HG03175 (cell line): ENCODE measurements at regions not wholly inside any gene's neighbourhood (a gene's known extent, or its start where the extent isn't known, plus 50 kb on each side); places are given as distances from the start of the nearest gene placed in this dataset.

Experiments
- ATAC-seq: cut with Tn5 transposase; IDR thresholded peaks from one replicate; pipeline ENCODE4 v1.9.1; 2021; ENCODE audit warnings: mild to moderate bottlenecking, moderate library complexity; ENCODE audit not compliant: unreplicated experiment

DNA sequence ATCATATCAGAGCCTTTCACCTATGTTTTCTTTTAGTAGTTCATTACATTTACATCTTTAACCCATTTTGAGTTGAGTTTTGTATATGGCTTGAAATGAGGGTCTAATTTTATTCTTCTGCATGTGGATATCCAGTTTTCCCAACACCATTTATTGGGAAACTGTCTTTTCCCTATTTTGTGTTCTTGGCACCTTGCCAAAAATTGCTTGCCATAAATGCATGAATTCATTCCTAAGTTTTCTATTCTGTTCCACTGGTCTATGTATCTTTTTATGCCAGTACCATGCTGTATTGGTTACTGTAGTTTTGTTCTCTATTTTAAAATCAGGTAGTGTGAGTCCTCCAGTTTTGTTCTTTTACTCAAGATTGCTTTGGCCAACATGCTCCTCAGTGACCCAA is 144.0 kb upstream of the OBI1 start:
- ATAC-seq = no peak

DNA sequence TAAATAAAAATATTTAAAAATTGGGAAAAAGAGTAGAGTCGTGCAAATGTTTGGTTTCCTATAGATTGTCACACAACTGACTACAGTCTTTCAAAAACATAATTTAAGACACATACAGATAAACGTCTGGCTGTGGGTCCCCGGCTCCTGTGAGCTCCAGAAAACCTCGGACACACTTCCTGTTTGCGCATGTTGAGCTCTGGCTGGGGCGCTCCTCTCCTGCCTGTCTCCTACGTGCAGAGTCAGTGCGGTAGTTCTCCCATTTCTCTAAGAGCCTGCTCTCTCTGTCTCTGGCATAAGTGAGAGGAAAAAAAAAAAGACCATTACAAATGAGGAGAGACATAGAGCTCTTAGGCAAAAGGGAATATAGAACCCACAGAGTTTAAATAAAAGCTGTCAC is 128.2 kb upstream of the OBI1 start:
- no peak for ATAC-seq

DNA sequence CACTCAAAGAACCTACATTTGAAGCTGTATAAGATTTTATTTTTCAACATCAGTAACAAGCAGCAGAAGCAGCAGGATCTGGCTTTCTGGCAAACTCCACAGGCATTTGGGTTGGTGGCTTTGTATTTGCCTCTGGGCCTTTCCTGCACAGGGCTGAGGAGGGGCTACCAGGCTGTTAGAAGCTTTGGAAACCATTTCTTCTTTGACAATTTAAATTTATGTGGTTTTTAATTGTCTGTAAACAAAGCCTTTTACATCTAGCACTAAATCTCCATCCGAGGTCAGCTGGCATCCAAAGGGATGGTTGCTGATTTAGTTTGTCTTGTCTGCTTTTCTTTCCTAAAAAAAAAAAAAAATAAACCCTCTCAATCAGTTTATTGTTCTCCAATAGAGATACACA is 127.5 kb upstream of the OBI1 start:
- no peak for ATAC-seq

DNA sequence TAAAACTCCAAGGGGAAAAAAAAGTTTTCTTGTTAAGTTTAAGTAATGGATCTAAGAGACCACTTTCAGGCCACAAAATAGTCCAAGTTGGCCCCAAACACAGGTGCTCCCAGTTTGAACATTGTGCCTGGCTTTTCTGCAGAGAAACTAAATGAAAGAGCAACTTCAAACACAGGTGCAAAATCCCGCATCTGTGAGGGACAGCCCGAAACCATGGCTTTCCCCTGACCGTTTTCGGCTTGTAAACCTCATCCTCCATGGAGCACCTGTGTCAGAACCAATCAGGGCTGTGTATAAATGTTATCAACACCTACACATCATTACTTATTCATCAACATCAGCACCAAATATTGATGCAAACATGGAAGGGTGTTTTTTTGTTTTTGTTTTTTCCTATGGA is 126.8 kb upstream of the OBI1 start:
- ATAC-seq = no peak

DNA sequence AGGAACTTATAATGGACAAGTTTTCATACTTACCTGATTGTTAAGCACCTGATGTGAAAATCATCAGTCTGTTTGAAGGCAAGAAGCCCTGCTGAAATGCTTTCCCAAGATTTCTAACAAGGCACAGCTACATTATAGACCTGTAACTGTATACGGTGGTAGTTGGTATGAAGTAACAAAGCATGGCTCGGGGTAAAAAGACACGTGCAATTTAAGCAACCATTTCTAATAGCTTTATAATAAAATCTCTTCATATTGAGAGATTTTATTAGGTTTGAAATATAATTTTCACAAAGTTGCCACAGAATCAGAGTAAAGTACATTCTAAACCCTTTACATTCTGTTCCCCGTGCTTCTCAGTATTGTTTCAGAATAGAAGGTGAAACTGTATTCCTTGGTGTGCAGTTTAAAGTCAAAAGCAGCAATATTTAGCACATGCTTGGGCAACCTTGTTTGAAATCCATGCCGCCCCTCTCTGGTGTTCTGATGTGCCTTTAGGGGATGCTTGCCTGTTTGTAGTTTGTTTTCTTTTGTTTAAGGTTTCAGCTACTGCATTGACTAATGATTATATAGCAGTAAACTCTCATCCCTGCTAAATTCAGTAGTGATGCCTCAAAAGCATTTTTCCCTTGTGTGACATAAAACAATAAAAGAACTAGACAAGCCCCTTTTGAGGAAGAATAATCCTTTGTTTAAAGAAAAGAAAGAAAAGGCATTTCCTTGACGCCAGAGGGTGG is 125.2 kb upstream of the OBI1 start:
- no peak for ATAC-seq

DNA sequence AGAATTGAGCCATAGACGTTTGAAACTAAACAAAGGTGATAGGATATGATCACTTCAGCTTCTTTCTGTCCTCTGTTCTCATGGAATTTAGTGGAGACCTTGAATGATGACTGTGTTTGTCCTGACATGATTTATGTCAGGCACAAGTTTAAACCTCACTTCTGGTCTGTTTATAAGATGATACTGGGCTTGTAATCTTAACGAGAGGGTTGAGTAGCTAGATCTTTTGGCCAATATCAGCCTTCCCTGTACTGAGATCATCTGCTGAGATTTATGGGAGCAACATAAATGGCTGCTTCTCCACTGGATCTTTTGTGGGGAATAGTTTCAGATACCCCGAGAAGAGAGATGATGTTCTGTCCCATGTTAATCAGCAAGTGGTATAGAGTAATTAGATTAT is 121.8 kb upstream of the OBI1 start:
- no peak for ATAC-seq

DNA sequence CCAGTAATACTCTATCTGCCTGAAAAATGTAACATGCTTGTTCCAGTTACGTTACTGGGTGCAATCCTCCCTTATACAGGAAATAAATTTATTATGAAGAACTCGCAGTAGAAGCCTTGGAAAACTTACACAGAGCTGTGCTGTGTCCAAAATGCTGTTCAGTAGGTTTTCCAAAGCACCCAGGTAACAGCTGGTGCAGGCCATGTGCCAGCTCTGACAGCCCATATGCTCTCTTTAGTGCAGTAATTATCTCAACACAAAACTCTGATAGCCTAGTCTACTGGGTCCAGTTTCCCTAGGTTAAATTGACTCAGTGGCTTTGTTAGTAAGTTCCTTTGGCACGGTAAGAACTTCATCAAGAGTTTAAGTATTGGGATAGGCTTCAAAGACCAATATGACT is 120.7 kb upstream of the OBI1 start:
- no peak for ATAC-seq

DNA sequence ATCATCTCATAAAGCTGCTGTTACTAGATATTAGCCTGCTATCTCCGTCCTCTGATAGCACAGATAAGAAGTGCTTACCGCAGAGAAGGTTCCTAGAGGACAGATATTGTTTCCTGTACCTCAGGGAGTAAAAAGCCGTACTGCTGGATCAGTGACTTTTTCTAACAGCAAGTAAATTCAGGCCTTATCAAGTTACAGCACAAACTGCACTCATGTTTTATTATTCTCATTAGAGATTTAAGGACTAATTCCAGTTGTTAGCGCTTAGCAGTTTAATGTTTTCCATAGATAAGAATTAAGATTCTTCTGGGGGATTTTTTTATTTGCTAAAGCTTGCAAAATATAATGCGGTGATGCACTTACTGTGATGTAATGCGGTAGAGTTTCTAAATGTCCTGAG is 119.0 kb upstream of the OBI1 start:
- no peak for ATAC-seq

DNA sequence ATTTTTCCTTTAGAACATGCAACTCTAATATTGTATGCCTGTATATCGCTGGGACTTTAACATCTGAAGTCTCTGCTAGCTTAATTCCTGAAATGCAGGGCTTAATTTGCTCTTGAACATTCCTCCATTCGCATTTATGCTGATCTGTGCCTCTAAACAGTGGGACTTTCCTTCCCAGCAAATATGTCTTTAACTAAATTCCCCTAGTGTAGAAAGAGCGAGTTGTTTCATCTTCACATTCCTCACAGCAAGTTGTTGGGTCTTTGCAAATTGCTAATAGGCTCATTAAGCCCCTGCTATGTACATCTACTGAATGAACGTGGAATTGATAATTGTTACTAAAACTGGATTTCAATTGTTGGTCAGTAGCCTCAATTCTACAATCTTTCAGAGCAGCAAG is 118.4 kb upstream of the OBI1 start:
- ATAC-seq = no peak

DNA sequence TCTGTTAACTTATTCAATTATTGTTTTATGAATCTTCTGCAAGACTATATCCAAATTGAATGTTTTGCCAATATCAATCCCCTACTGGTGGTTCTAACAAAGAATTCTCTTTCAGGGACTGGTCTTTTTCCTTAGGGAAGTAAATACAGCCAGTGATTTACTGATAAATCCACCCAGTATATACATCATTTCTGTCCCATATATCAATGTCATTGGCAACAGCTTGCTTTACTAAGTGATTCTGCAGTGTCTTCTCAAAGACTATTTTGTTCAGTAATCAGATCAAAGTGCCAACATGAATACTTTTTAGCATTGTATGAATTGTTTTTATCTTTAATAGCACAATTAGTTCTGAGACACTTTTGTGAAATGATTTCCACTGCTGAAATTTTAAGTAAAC is 114.0 kb upstream of the OBI1 start:
- ATAC-seq = no peak

DNA sequence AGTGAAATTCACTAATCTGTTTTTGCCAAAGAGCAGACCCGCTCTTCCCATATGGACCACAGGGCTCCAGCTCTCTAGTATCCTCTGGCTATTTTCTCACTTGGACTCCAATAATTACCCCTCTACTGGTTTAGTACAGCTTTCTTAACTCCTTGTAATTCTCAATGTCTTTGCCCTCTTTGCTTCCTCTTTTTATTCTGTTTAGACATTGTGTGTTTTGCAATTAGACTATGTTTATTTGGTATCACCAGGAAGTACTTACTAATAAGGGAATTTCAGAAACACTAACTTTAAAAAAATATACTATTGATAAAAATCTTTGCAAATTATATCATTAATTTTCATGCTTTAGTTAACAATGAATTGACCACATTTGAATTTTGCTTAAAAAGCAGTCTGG is 111.6 kb upstream of the OBI1 start:
- no peak for ATAC-seq

DNA sequence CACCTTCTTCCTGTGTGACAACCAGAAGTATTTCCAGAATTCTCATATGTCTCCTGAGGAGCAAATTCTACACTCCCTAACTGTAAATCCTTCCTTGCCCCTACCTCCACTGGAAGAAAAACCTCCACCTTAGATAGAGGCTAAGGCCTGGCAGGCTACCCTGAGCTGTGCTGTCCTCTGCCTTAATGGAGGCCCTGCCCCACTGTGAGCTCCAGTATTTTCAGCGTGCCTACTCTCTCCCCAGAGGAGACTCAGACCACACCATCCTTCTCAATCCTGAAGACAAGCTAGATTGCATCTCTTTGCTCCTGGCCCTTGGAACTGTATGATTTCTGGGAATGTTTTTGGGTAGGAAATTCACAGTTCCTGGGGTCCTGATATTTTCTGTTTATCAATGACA is 110.0 kb upstream of the OBI1 start:
- ATAC-seq = no peak

DNA sequence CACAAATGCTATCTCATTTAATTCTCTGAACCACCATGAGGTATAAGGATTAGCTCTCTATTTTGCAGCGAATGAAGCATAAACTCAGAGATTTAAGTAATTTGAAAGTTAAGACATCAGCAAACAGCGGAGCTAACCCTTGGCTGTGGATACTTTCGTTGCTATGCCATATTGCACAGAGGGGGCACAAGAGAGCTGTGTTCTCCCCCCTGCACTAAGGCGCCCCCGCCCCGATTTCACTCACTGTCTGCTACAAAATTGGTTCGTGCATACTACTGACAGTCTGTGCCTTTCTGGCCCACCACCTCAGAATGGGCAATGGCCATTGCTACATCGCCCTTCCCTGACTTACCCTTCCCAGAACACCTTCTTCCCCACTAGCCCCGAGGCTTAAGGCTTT is 105.7 kb upstream of the OBI1 start:
- no peak for ATAC-seq

DNA sequence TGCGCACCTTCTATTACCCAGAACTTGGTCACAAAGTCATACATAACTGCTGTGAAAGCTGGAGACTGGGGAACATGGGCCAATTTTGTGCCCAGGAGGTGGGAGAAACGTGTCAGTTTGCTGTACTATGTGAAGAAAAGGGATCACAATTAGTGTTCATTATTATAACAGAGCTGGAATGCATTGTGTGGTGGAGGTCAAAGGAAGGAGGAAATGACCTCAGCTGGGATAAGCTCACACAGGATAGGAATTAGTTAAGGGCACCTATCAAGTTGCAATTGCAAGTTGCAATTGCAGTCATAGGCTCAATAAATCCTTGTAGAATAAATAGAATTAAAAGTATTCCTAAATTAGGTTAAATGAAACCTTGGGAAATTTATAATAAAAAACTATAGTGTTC is 103.9 kb upstream of the OBI1 start:
- no peak for ATAC-seq

DNA sequence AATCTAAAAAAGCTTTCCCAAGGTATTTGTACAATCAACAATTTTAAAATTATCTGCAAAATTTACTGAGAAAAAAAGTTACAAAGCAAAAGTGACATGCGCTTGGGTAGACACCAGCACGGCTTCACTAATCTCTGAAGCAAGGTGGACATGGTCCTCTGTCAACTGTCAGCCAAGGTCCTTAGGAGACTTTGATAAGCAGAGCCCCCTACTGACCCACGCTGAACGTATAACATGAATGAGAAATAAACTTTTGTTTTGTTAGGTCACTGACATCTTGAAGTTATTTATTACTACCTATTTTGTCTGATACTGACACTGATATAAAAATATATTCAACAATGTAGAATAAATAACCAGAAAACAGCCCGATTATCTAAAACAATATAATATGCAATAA is 100.7 kb upstream of the OBI1 start:
- no peak for ATAC-seq

DNA sequence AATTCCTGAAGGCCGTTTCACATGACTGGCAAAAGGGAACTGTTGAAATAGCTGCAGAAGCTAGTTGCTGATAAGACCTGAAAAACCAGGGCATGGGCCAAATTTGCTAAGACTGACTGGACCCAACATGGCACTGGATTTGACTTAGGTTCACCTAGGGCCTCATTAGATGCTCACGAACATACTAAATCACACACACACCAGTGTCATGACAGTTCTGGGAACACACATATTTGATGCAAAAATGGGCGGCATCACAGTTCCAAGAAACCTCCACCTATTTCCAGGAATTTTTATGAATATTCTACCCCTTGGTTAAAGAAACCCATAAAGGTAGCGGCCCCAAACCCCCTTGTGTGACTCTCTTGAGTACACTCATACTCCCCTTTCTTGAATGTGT is 99.6 kb upstream of the OBI1 start:
- ATAC-seq = no peak

DNA sequence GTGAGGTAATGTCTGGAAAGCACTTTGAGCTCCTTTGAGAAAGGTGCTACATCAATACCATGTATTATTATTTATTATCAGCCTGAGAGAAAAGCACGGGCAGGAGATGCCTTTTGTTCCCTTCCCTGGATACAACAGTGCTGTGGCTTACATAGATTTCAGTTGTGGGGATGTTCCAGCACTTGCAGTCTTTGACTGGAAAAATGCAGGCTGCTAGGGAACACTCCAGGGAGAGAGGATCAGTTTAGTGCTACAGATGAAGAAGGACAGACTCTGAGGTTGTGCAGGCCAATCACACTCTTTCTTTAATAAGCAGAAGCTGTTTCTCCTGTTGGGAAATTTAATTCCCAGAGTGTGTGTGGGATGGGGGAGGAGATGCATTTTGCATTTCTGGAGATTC is 94.5 kb upstream of the OBI1 start:
- ATAC-seq = no peak

DNA sequence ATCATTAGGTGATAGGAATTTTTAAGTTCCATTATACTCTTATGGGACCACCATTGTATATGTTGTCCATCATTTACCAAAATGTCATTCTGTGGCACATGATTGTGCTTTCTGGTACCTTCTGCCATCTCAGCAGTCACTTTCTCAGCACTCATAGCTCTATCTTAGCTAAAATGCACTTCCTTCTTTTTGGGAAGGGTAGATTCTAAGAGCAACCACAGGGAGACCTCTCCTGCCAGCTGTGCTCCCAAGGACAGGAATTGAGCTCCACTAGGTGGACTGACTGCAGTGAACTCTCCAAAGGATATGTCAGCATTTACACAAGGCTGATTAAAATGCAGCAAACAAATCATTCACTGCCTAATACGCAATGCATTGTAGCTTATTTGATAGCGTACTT is 91.8 kb upstream of the OBI1 start:
- no peak for ATAC-seq

DNA sequence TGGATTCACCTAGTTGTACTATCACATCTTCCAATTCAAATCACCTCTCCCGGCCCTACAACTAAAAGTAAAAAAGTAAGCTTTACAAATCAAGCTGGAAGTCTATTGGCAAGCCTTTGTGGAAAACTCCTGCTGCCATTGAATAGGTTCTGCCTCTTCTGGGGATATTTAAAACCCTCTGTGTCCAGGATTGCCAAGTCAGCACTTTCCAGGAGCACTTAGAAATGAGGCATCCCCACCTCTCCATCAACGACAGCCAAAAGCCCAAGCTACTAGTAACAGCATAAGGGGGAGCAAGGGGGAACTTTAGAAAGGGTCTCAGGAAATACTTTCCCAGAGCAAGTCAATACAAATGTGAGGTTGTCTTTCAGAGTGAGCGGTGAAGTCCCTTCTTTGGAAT is 85.0 kb upstream of the OBI1 start:
- ATAC-seq = no peak

DNA sequence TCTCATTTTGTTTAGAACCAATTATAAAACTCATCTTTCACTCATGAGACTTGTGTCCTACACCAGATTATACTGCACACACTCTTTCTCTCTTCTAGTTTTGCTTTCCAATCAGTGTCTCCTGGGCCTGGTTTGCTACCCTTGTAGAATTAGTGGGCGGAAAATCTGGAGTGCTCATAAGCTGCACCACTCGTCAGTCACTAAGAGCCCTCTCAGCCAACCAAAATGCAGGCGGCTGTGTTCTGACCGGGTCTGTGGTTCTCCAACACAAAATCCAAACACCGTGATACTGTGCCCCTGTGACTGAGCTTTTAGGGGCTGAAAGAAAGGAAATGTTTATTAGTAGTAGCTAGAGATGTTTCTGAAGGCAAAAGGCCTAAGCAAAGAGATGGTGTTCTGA is 83.7 kb upstream of the OBI1 start:
- no peak for ATAC-seq

DNA sequence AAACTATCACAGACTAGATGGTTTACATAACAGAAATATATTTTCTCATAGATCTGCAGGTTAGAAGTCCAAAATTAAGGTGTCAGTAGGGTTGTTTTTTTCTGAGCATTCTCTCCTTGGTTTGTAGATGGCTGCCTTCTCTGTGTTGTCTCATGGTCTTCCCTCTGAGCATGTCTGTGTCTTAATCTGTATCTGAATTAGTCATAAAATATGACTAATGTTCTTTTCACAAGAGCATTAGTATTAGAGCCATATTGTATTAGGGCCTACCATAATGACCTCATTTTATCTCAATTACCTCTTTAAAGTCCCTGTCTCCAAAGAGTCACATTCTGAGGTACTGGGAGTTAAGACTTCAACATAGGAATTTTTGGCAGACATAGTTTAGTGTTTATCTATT is 77.2 kb upstream of the OBI1 start:
- no peak for ATAC-seq

DNA sequence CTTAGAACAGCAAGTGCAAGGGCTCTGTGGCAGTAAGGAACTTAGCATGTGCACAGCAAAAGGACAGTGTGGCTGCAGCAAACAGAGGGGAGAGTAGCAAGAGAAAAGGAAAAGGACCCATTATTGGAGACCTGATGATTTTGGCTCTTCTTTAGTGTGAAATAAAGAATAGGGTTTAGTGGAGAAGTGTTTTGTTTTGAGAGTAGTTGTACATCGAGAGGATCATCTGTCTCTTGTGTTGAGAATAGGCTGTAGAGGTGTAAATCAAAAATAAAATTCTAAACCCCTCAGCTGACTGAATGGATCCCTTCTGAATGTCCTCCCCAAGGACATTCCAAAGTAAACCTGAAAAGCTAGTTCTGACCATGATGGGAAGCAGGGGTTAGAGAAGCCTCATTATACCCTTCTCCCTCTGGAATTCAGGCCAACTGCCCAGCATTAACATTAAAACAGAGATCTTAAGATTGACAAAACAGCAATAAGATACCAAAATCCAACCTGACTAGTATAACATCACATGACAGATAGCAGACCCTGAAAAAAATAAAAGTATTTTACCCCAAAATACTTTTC is 73.6 kb upstream of the OBI1 start:
- ATAC-seq = no peak

DNA sequence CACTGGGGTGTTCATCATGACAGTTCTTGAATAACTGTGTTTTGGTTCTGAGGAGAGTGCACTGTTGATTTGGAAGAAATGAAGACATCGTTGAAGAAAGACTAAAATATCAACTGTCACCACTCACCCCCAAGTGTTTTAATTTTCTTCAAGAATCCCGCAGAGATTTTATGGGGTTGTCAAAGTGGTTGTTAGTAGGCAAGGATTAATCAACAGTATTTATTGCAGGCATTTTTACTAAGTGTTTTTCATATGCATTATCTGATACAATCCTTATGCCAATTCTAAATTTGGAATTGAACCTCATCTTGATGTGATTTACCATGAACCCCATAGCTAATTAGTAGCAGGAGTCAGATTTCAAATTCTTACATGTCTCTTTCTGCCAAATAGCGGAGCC is 63.7 kb upstream of the OBI1 start:
- ATAC-seq = no peak
